ENCODE measurements at regions not wholly inside any gene's neighbourhood (a gene's known extent, or its start where the extent isn't known, plus 50 kb on each side); places are given as distances from the start of the nearest gene placed in this dataset.

- Mint-ChIP-seq H3K36me3 (no peaks in the 10 kb centered on the region), H3K27me3 (peaks cover 4% of the 10 kb centered on the region), H3K4me1 (peaks cover 0 to 17% (median 8%) of the 10 kb centered on the region in 4 donors), H3K27ac (no peak overlapping the region), H3K9me3 (peaks cover 0 to 2% (median 0%) of the 10 kb centered on the region in 7 donors), H3K4me3 (peak overlapping the region in 3 of 4 donors; percentile 80 to 84 (median 82))
- H3K9me3 ChIP-seq (ENCODE audit: control insufficient read depth in 2 of 2, low read length in 2 of 2), result no peaks in the 10 kb centered on the region
- H3K27ac ChIP-seq (ENCODE audit: insufficient read depth, low read length, poor library complexity, severe bottlenecking), result peak overlapping the region; percentile 51
- H3K36me3 ChIP-seq (ENCODE audit: control insufficient read depth, insufficient read depth, low read length), result no peaks in the 10 kb centered on the region
- H3K4me1 ChIP-seq (ENCODE audit: control insufficient read depth, insufficient read depth, low read length, poor library complexity, severe bottlenecking), result peaks cover 14% of the 10 kb centered on the region
- no peaks in the 10 kb centered on the region for H3K27me3 ChIP-seq (ENCODE audit: control insufficient read depth, insufficient read depth, low read length)
- H3K4me3 ChIP-seq (ENCODE audit: low read depth, low read length), result no peak overlapping the region
- no peak for DNase-seq
- no peak for ATAC-seq (ENCODE audit: low read depth in 2 of 2)
Observed at GRCh38 chr9:129383019-129383560, 205.0 kb upstream of the IER5L start.

GRCh38 chr9:129382281-129383018, 204.4 kb upstream of the IER5L start:
- peak overlapping the region in 3 of 4 donors; percentile 67 to 82 (median 75) for H3K4me3 Mint-ChIP-seq
- Histone ChIP-seq H3K27ac (ENCODE audit: insufficient read depth, low read length, poor library complexity, severe bottlenecking) (no peak overlapping the region), H3K27me3 (ENCODE audit: control insufficient read depth, insufficient read depth, low read length) (no peaks in the 10 kb centered on the region), H3K4me3 (ENCODE audit: low read depth, low read length) (no peak overlapping the region), H3K4me1 (ENCODE audit: control insufficient read depth, insufficient read depth, low read length, poor library complexity, severe bottlenecking) (peaks cover 14% of the 10 kb centered on the region), H3K9me3 (ENCODE audit: control insufficient read depth in 2 of 2, low read length in 2 of 2) (no peaks in the 10 kb centered on the region), H3K36me3 (ENCODE audit: control insufficient read depth, insufficient read depth, low read length) (no peaks in the 10 kb centered on the region)
- peaks cover 0 to 17% (median 8%) of the 10 kb centered on the region in 4 donors for H3K4me1 Mint-ChIP-seq
- peaks cover 0 to 2% (median 0%) of the 10 kb centered on the region in 7 donors for H3K9me3 Mint-ChIP-seq
- peaks cover 4% of the 10 kb centered on the region for H3K27me3 Mint-ChIP-seq
- no peak for DNase-seq
- H3K36me3 Mint-ChIP-seq, result no peaks in the 10 kb centered on the region
- peak overlapping the region in 1 of 3 donors; percentile 60 for H3K27ac Mint-ChIP-seq
- ATAC-seq (ENCODE audit: low read depth in 2 of 2), result no peak

- H3K36me3 ChIP-seq (ENCODE audit: control insufficient read depth, insufficient read depth, low read length), result no peaks in the 10 kb centered on the region
- H3K27ac ChIP-seq (ENCODE audit: insufficient read depth, low read length, poor library complexity, severe bottlenecking), result no peak overlapping the region
- no peak overlapping the region for H3K27ac Mint-ChIP-seq
- no peak overlapping the region for H3K4me3 ChIP-seq (ENCODE audit: low read depth, low read length)
- H3K9me3 ChIP-seq (ENCODE audit: control insufficient read depth in 2 of 2, low read length in 2 of 2), result no peaks in the 10 kb centered on the region
- H3K4me1 Mint-ChIP-seq, result peaks cover 0 to 17% (median 8%) of the 10 kb centered on the region in 4 donors
- peaks cover 0 to 2% (median 0%) of the 10 kb centered on the region in 7 donors for H3K9me3 Mint-ChIP-seq
- H3K27me3 ChIP-seq (ENCODE audit: control insufficient read depth, insufficient read depth, low read length), result no peaks in the 10 kb centered on the region
- H3K4me3 Mint-ChIP-seq, result peak overlapping the region in 2 of 4 donors; percentile 19 to 47
- H3K4me1 ChIP-seq (ENCODE audit: control insufficient read depth, insufficient read depth, low read length, poor library complexity, severe bottlenecking), result peaks cover 14% of the 10 kb centered on the region
- DNase-seq (no peak), ATAC-seq (ENCODE audit: low read depth in 2 of 2) (no peak)
- H3K36me3 Mint-ChIP-seq, result no peaks in the 10 kb centered on the region
- peaks cover 4% of the 10 kb centered on the region for H3K27me3 Mint-ChIP-seq
Observed at GRCh38 chr9:129381481-129381957, 203.5 kb upstream of the IER5L start.

GRCh38 chr9:129380961-129381401, 202.9 kb upstream of the IER5L start:
- Histone ChIP-seq H3K9me3 (ENCODE audit: control insufficient read depth in 2 of 2, low read length in 2 of 2) (no peaks in the 10 kb centered on the region), H3K27me3 (ENCODE audit: control insufficient read depth, insufficient read depth, low read length) (no peaks in the 10 kb centered on the region), H3K4me1 (ENCODE audit: control insufficient read depth, insufficient read depth, low read length, poor library complexity, severe bottlenecking) (peaks cover 14% of the 10 kb centered on the region), H3K4me3 (ENCODE audit: low read depth, low read length) (no peak overlapping the region), H3K27ac (ENCODE audit: insufficient read depth, low read length, poor library complexity, severe bottlenecking) (no peak overlapping the region), H3K36me3 (ENCODE audit: control insufficient read depth, insufficient read depth, low read length) (no peaks in the 10 kb centered on the region)
- H3K9me3 Mint-ChIP-seq, result peaks cover 0 to 2% (median 0%) of the 10 kb centered on the region in 7 donors
- peak overlapping the region in 1 of 4 donors; percentile 19 for H3K4me3 Mint-ChIP-seq
- ATAC-seq (ENCODE audit: low read depth in 2 of 2) (no peak), DNase-seq (no peak)
- peaks cover 0 to 17% (median 8%) of the 10 kb centered on the region in 4 donors for H3K4me1 Mint-ChIP-seq
- no peak overlapping the region for H3K27ac Mint-ChIP-seq
- no peaks in the 10 kb centered on the region for H3K36me3 Mint-ChIP-seq
- peaks cover 4% of the 10 kb centered on the region for H3K27me3 Mint-ChIP-seq

GRCh38 chr9:129379886-129380285, 201.8 kb upstream of the IER5L start:
- Histone ChIP-seq H3K4me3 (ENCODE audit: low read depth, low read length) (no peak overlapping the region), H3K27ac (ENCODE audit: insufficient read depth, low read length, poor library complexity, severe bottlenecking) (no peak overlapping the region), H3K9me3 (ENCODE audit: control insufficient read depth in 2 of 2, low read length in 2 of 2) (no peaks in the 10 kb centered on the region), H3K4me1 (ENCODE audit: control insufficient read depth, insufficient read depth, low read length, poor library complexity, severe bottlenecking) (peaks cover 14% of the 10 kb centered on the region), H3K27me3 (ENCODE audit: control insufficient read depth, insufficient read depth, low read length) (no peaks in the 10 kb centered on the region), H3K36me3 (ENCODE audit: control insufficient read depth, insufficient read depth, low read length) (no peaks in the 10 kb centered on the region)
- Mint-ChIP-seq H3K9me3 (no peaks in the 10 kb centered on the region), H3K4me3 (peak overlapping the region in 1 of 4 donors; percentile 17), H3K36me3 (no peaks in the 10 kb centered on the region), H3K27ac (no peak overlapping the region), H3K4me1 (peaks cover 0 to 13% (median 6%) of the 10 kb centered on the region in 4 donors), H3K27me3 (peaks cover 9% of the 10 kb centered on the region)
- ATAC-seq (ENCODE audit: low read depth in 2 of 2), result no peak
- no peak for DNase-seq

- no peak for ATAC-seq (ENCODE audit: low read depth in 2 of 2)
- Mint-ChIP-seq H3K36me3 (no peaks in the 10 kb centered on the region), H3K27ac (peak overlapping the region in 1 of 3 donors; percentile 56), H3K9me3 (no peaks in the 10 kb centered on the region), H3K4me3 (no peak overlapping the region), H3K4me1 (peaks cover 0 to 8% (median 4%) of the 10 kb centered on the region in 4 donors), H3K27me3 (peaks cover 9% of the 10 kb centered on the region)
- Histone ChIP-seq H3K4me3 (ENCODE audit: low read depth, low read length) (no peak overlapping the region), H3K36me3 (ENCODE audit: control insufficient read depth, insufficient read depth, low read length) (no peaks in the 10 kb centered on the region), H3K27ac (ENCODE audit: insufficient read depth, low read length, poor library complexity, severe bottlenecking) (no peak overlapping the region), H3K27me3 (ENCODE audit: control insufficient read depth, insufficient read depth, low read length) (no peaks in the 10 kb centered on the region), H3K9me3 (ENCODE audit: control insufficient read depth in 2 of 2, low read length in 2 of 2) (no peaks in the 10 kb centered on the region), H3K4me1 (ENCODE audit: control insufficient read depth, insufficient read depth, low read length, poor library complexity, severe bottlenecking) (peaks cover 14% of the 10 kb centered on the region)
- DNase-seq, result no peak
Observed at GRCh38 chr9:129379181-129379836, 201.2 kb upstream of the IER5L start.

GRCh38 chr9:129377931-129378661, 200.0 kb upstream of the IER5L start:
- no peaks in the 10 kb centered on the region for H3K36me3 Mint-ChIP-seq
- ATAC-seq (ENCODE audit: low read depth in 2 of 2), result no peak

More at GRCh38 chr9:129377931-129378661, 200.0 kb upstream of the IER5L start:
- H3K9me3 Mint-ChIP-seq, result no peaks in the 10 kb centered on the region
- H3K9me3 ChIP-seq (ENCODE audit: control insufficient read depth in 2 of 2, low read length in 2 of 2), result no peaks in the 10 kb centered on the region
- peaks cover 4% of the 10 kb centered on the region for H3K4me1 ChIP-seq (ENCODE audit: control insufficient read depth, insufficient read depth, low read length, poor library complexity, severe bottlenecking)
- H3K27ac ChIP-seq (ENCODE audit: insufficient read depth, low read length, poor library complexity, severe bottlenecking), result no peak overlapping the region
- no peak overlapping the region for H3K27ac Mint-ChIP-seq
- H3K4me3 ChIP-seq (ENCODE audit: low read depth, low read length), result no peak overlapping the region
- H3K4me3 Mint-ChIP-seq, result no peak overlapping the region
- no peaks in the 10 kb centered on the region for H3K36me3 ChIP-seq (ENCODE audit: control insufficient read depth, insufficient read depth, low read length)
- no peak for DNase-seq
- no peaks in the 10 kb centered on the region for H3K4me1 Mint-ChIP-seq
- no peaks in the 10 kb centered on the region for H3K27me3 ChIP-seq (ENCODE audit: control insufficient read depth, insufficient read depth, low read length)
- peaks cover 9% of the 10 kb centered on the region for H3K27me3 Mint-ChIP-seq
